ENCODE measurements at regions not wholly inside any gene's neighbourhood (a gene's known extent, or its start where the extent isn't known, plus 50 kb on each side); places are given as distances from the start of the nearest gene placed in this dataset.

GRCh38 chr13:34417896-34418295 is 524.2 kb upstream of the NBEA start:
- Histone ChIP-seq H2BK120ac (ENCODE audit: low read depth, low read length, poor library complexity, severe bottlenecking) (no peak overlapping the region), H2BK20ac (ENCODE audit: low read depth, low read length, poor library complexity, severe bottlenecking) (no peak overlapping the region), H4K20me1 (ENCODE audit: control insufficient read depth, insufficient read depth, insufficient read length) (no peaks in the 10 kb centered on the region), H4K91ac (ENCODE audit: insufficient read length, low read depth, low read length) (no peak overlapping the region), H3K4me2 (ENCODE audit: insufficient read depth, insufficient read length, low read length) (no peak overlapping the region), H3K79me2 (ENCODE audit: insufficient read depth, low read length) (no peaks in the 10 kb centered on the region), H3K9me3 (ENCODE audit: control insufficient read depth, low read depth, low read length) (no peaks in the 10 kb centered on the region), H3K79me1 (ENCODE audit: insufficient read depth, low read depth, low read length, poor library complexity, severe bottlenecking) (no peaks in the 10 kb centered on the region), H3K14ac (ENCODE audit: insufficient read depth, low read length) (no peak overlapping the region), H3K4me1 (ENCODE audit: insufficient read depth, low read length) (no peaks in the 10 kb centered on the region), H3K27ac (ENCODE audit: insufficient read length, low read depth, low read length) (no peak overlapping the region), H3K23me2 (ENCODE audit: insufficient read length, low read depth, low read length, poor library complexity, severe bottlenecking) (no peaks in the 10 kb centered on the region), H3T11ph (ENCODE audit: low read length) (no peak overlapping the region), H2BK5ac (ENCODE audit: insufficient read length, low read length) (no peak overlapping the region), H2BK12ac (ENCODE audit: insufficient read length, low read depth, low read length) (no peak overlapping the region), H3K9ac (ENCODE audit: extremely low read depth, insufficient read length, low read length) (no peak overlapping the region), H3K4ac (ENCODE audit: low read depth, low read length) (no peak overlapping the region), H3K23ac (ENCODE audit: insufficient read length, low read depth, low read length) (no peak overlapping the region), H3K56ac (ENCODE audit: insufficient read length, low read depth, low read length) (no peak overlapping the region), H4K8ac (replicated peaks; ENCODE audit: insufficient read length, low read depth, low read length) (no peak overlapping the region), H3K18ac (ENCODE audit: insufficient read length, low read depth, low read length) (no peak overlapping the region), H4K5ac (ENCODE audit: insufficient read length, low read depth, low read length) (no peak overlapping the region), H3K27me3 (ENCODE audit: insufficient read depth, low read length) (no peaks in the 10 kb centered on the region), H2BK15ac (ENCODE audit: low read depth, low read length) (no peak overlapping the region), H2AFZ (ENCODE audit: low read length) (no peak overlapping the region), H2AK5ac (ENCODE audit: insufficient read length, low read length) (no peak overlapping the region)
- no peak for TF ChIP-seq CTCF (conservative IDR thresholded peaks at IDR 0.05)
- WGBS (ENCODE audit: extremely low coverage, insufficient read length, low lambda C conversion rate): no CpG with 5 or more reads among the region's 4 CpGs
- H3K4me3 Mint-ChIP-seq: no peak overlapping the region
- no peaks in the 10 kb centered on the region for H3K36me3 Mint-ChIP-seq (ENCODE audit: insufficient read depth in 1 of 3, low read depth in 3 of 3)
- no peak for DNase-seq
- peaks cover 4 to 6% of the 10 kb centered on the region in 2 experiments; a peak in 1 of 4 replicates for H3K4me1 Mint-ChIP-seq
- no peaks in the 10 kb centered on the region; a peak in 1 of 5 replicates for H3K9me3 Mint-ChIP-seq
- no peaks in the 10 kb centered on the region for H3K27me3 Mint-ChIP-seq (ENCODE audit: low read depth)
- no peak overlapping the region for H3K27ac Mint-ChIP-seq

Measured in H9 (cell line).